CD4-positive, alpha-beta T cell (primary cell): ENCODE measurements at regions not wholly inside any gene's neighbourhood (a gene's known extent, or its start where the extent isn't known, plus 50 kb on each side); places are given as distances from the start of the nearest gene placed in this dataset.
"Not testable (repeated sequence)": the region's sequence is repeated elsewhere in the genome, so short reads cannot be mapped to it uniquely, and the experiment has no call there.

Source experiments
- ATAC-seq: fragments of 200-7000 bp; cut with Tn5 transposase; one replicate; pipeline ENCODE4 v1.10.0; 2022; ENCODE audit warnings: mild to moderate bottlenecking; ENCODE audit not compliant: poor library complexity
- CTCF ChIA-PET: fragments of 350-600 bp; sonication (Branson Sonifier 250); formaldehyde crosslinking; loops from one replicate; lab custom pipeline; 2021; ENCODE audit warnings: antibody characterized with exemption, inconsistent platforms; lab: Charles Lee
- POLR2A ChIA-PET: fragments of 350-600 bp; sonication (Branson Sonifier 250); formaldehyde crosslinking; loops from one replicate; lab custom pipeline; 2021; ENCODE audit warnings: antibody characterized with exemption, inconsistent platforms; lab: Charles Lee
- DNase-seq, 14 experiments: peaks; one replicate each; pipeline ENCODE4 v3.0.0-alpha.2; 2013 to 2020; ENCODE audit warnings: mixed read lengths in 2 of 14
- H3K27ac ChIP-seq, 2 donors: one replicate each; pipeline versions ENCODE4 v1.5.1 to v1.7.0; 2013; ENCODE audit warnings: low read length in 2 of 2, low read depth in 1 of 2, mild to moderate bottlenecking in 1 of 2
- H3K27me3 ChIP-seq, 2 experiments: 1 replicate in 1 of 2; 2 replicates in 1 of 2; pipeline versions ENCODE4 v1.6.1 to v1.7.0; 2013; ENCODE audit warnings: low read length in 2 of 2, control low read depth in 1 of 2, mild to moderate bottlenecking in 1 of 2, moderate library complexity in 1 of 2; ENCODE audit not compliant: insufficient read depth in 2 of 2, control insufficient read depth in 1 of 2
- H3K36me3 ChIP-seq: one replicate; pipeline ENCODE4 v1.6.1; 2013; ENCODE audit warnings: low read length, control low read depth; ENCODE audit not compliant: insufficient read depth
- H3K4me1 ChIP-seq: one replicate; pipeline ENCODE4 v1.6.1; 2013; ENCODE audit warnings: low read length, control low read depth; ENCODE audit not compliant: insufficient read depth
- H3K4me3 ChIP-seq: one replicate; pipeline ENCODE4 v1.5.1; 2013; ENCODE audit warnings: mild to moderate bottlenecking, low read length, moderate library complexity
- H3K9me3 ChIP-seq, 2 experiments: 1 replicate in 1 of 2; 2 replicates in 1 of 2; pipeline versions ENCODE4 v1.6.1 to v1.7.0; 2013; ENCODE audit warnings: low read length in 2 of 2, mild to moderate bottlenecking in 2 of 2, control low read depth in 1 of 2, moderate library complexity in 1 of 2; ENCODE audit not compliant: control insufficient read depth in 1 of 2, insufficient read depth in 1 of 2
- H3K27ac Mint-ChIP-seq: one replicate; pipeline ENCODE4 v1.8.0; 2020; ENCODE audit warnings: mixed read lengths
- H3K27me3 Mint-ChIP-seq: one replicate; pipeline ENCODE4 v1.8.0; 2021; ENCODE audit warnings: mixed read lengths
- H3K36me3 Mint-ChIP-seq: one replicate; pipeline ENCODE4 v1.8.0; 2021; ENCODE audit warnings: low read depth, mixed read lengths
- H3K4me1 Mint-ChIP-seq: one replicate; pipeline ENCODE4 v1.8.0; 2021; ENCODE audit warnings: low read depth, mixed read lengths
- H3K4me3 Mint-ChIP-seq: one replicate; pipeline ENCODE4 v1.8.0; 2020; ENCODE audit warnings: mild to moderate bottlenecking, mixed read lengths
- H3K9me3 Mint-ChIP-seq: one replicate; pipeline ENCODE4 v1.8.0; 2020; ENCODE audit warnings: mixed read lengths
- CTCF ChIP-seq: fragments of 200-600 bp; IDR thresholded peaks from one replicate; pipeline ENCODE4 v1.8.0; 2022; ENCODE audit warnings: antibody characterized with exemption, mild to moderate bottlenecking
- intact Hi-C, 2 experiments: fragments of 100-400 bp; cut with DNase I in 1 of 2; cut with micrococcal nuclease in 1 of 2; formaldehyde crosslinking; loops; one replicate each; pipeline versions ENCODE4 v1.15.1 to v1.9.0; 2023 to 2025; cut with DNase I, micrococcal nuclease

GRCh38 chr9:12424243-12424642, 268.9 kb upstream of the TYRP1 start:
- no peaks in the 10 kb centered on the region for H3K27me3 ChIP-seq
- ATAC-seq (no peak), DNase-seq (no peak)
- Mint-ChIP-seq H3K27ac (no peak overlapping the region), H3K27me3 (no peaks in the 10 kb centered on the region), H3K9me3 (peaks cover 5% of the 10 kb centered on the region), H3K4me1 (no peaks in the 10 kb centered on the region), H3K4me3 (no peak overlapping the region), H3K36me3 (no peaks in the 10 kb centered on the region)
- H3K9me3 ChIP-seq = peaks cover 0 to 4% of the 10 kb centered on the region in 2 experiments
- H3K36me3 ChIP-seq = no peaks in the 10 kb centered on the region
- POLR2A ChIA-PET = no interaction called here
- H3K27ac ChIP-seq = no peak overlapping the region
- CTCF ChIA-PET = no interaction called here
- TF ChIP-seq CTCF = no peak
- H3K4me3 ChIP-seq = no peak overlapping the region
- H3K4me1 ChIP-seq = no peaks in the 10 kb centered on the region
- intact Hi-C loops = no loop called here

DNA sequence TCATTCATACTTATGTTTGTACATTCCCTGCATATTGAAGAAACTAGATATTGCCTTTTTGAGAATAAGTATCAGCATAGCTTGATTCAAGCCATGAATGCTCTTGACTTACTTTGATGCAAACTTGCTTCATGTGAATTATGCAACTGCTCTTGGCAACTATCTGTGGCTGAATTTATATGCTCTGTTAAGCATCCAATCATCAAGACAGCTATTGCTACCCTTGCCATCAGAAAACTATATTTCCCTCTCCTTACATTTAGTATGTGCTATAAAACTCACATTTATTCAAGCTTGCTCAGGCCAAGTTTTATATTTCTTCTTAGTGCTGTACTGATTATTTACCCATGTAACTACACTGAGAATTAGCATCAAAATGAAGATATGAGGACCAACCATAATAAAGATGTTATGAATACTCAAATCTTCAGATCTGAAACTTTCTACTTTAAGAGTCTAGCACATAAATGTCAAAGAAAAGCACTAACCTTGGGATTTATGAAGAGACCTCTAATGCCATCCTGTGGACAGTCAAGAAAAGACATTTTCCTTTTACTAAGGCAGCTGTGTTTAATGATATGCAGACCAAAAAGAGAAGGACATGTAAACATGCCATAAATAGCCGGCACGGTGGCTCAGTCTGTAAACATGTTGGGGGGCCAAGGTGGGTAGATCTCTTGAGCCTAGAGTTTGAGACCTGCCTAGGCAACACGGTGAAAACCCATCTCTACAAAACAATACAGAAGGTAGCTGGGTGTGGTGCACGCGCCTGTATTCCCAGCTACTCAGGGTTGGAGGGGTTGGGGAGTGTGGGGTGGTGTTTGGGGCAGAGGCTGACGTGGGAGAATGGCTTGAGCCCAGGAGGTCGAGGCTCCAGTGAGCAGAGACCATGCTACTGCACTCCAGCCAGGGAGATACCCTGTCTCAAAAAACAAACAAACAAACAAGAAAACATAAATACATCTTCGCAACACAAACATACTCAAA, 267.0 kb upstream of the TYRP1 start:
- Histone ChIP-seq H3K4me1 (no peaks in the 10 kb centered on the region), H3K27me3 (no peaks in the 10 kb centered on the region), H3K36me3 (no peaks in the 10 kb centered on the region), H3K27ac (no peak overlapping the region), H3K4me3 (no peak overlapping the region), H3K9me3 (peaks cover 0 to 4% of the 10 kb centered on the region in 2 experiments)
- no peak overlapping the region for H3K27ac Mint-ChIP-seq
- no peaks in the 10 kb centered on the region for H3K36me3 Mint-ChIP-seq
- no peak for ATAC-seq
- CTCF ChIA-PET = no interaction called here
- no peaks in the 10 kb centered on the region for H3K4me1 Mint-ChIP-seq
- POLR2A ChIA-PET = no interaction called here
- no peak for DNase-seq
- no peak for TF ChIP-seq CTCF
- no peak overlapping the region for H3K4me3 Mint-ChIP-seq
- intact Hi-C loops = no loop called here
- H3K27me3 Mint-ChIP-seq = no peaks in the 10 kb centered on the region
- H3K9me3 Mint-ChIP-seq = peaks cover 10% of the 10 kb centered on the region

DNA sequence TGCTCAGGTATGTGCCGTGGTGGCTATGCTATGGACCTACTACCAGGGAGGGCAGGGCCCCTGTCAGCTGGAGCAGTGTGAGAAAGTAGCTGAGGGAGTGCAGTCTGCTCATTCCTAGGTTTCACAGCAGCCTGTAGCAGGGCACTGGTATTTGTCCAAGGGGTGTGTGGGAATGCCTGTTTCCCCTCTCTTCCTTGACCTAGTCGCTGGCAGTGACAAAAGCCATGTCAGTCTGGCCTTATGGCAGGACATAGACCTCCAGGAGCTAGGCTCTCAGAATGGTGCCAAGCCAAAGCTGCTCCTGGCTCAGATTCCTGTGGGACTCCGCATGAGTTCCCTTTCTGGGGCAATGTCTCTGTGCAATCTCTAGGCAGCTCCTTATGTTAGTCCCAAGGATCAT, 253.9 kb upstream of the TYRP1 start:
- no peak for TF ChIP-seq CTCF
- H3K9me3 ChIP-seq = peaks cover 9 to 15% of the 10 kb centered on the region in 2 experiments
- no peak overlapping the region for H3K4me3 ChIP-seq
- intact Hi-C loops = no loop called here
- DNase-seq = no peak
- no peaks in the 10 kb centered on the region for H3K4me1 ChIP-seq
- no peak overlapping the region for H3K27ac ChIP-seq
- Mint-ChIP-seq H3K27ac (no peak overlapping the region), H3K27me3 (no peaks in the 10 kb centered on the region), H3K9me3 (peaks cover 6% of the 10 kb centered on the region), H3K36me3 (no peaks in the 10 kb centered on the region), H3K4me3 (no peak overlapping the region), H3K4me1 (no peaks in the 10 kb centered on the region)
- H3K27me3 ChIP-seq = no peaks in the 10 kb centered on the region
- ATAC-seq = no peak
- CTCF ChIA-PET = no interaction called here
- H3K36me3 ChIP-seq = no peaks in the 10 kb centered on the region
- POLR2A ChIA-PET = no interaction called here

- H3K36me3 ChIP-seq, H3K4me1 Mint-ChIP-seq, ATAC-seq, POLR2A ChIA-PET, H3K4me3 Mint-ChIP-seq, H3K27ac Mint-ChIP-seq, intact Hi-C loops, DNase-seq, H3K27me3 Mint-ChIP-seq, H3K4me3 ChIP-seq, H3K27me3 ChIP-seq, H3K27ac ChIP-seq, H3K4me1 ChIP-seq, H3K36me3 Mint-ChIP-seq, CTCF ChIA-PET: not testable (repeated sequence)
- H3K9me3 Mint-ChIP-seq = peaks cover 12% of the 10 kb centered on the region
- peaks cover 12 to 14% of the 10 kb centered on the region in 2 experiments for H3K9me3 ChIP-seq
Observed at GRCh38 chr9:12441080-12441479, 252.1 kb upstream of the TYRP1 start.
